ENCODE measurements at regions not wholly inside any gene's neighbourhood (a gene's known extent, or its start where the extent isn't known, plus 50 kb on each side); places are given as distances from the start of the nearest gene placed in this dataset.
"Not testable (repeated sequence)": the region's sequence is repeated elsewhere in the genome, so short reads cannot be mapped to it uniquely, and the experiment has no call there.

DNA sequence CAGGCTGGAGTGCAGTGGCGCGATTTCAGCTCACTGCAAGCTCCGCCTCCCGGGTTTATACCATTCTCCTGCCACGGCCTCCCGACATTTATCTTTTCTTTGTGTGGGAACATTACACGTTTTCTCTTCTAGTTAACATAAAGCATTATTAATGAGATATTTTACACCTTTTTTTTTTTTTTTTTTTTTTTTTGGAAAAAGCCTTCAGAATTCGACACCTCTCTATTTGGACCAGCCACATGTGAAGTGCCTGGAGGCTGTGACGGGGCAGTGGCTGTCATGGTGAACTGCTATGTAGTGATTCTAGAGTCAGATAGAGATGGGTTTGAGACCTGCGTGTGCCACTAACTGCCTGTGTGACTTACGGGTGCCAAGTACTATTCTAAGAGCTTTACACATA, 64.3 kb downstream of the SMIM38 start:
- DNase-seq (ENCODE audit: low read depth) = no peak
- no peak overlapping the region for H3K4me3 ChIP-seq (ENCODE audit: control insufficient read depth, low read depth, low read length)
- TF ChIP-seq, protein P1, sequence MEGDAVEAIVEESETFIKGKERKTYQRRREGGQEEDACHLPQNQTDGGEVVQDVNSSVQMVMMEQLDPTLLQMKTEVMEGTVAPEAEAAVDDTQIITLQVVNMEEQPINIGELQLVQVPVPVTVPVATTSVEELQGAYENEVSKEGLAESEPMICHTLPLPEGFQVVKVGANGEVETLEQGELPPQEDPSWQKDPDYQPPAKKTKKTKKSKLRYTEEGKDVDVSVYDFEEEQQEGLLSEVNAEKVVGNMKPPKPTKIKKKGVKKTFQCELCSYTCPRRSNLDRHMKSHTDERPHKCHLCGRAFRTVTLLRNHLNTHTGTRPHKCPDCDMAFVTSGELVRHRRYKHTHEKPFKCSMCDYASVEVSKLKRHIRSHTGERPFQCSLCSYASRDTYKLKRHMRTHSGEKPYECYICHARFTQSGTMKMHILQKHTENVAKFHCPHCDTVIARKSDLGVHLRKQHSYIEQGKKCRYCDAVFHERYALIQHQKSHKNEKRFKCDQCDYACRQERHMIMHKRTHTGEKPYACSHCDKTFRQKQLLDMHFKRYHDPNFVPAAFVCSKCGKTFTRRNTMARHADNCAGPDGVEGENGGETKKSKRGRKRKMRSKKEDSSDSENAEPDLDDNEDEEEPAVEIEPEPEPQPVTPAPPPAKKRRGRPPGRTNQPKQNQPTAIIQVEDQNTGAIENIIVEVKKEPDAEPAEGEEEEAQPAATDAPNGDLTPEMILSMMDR (IDR thresholded peaks at IDR 0.05; ENCODE audit: control insufficient read depth, insufficient read depth, low read depth, low read length, missing control alignments) = no peak

DNA sequence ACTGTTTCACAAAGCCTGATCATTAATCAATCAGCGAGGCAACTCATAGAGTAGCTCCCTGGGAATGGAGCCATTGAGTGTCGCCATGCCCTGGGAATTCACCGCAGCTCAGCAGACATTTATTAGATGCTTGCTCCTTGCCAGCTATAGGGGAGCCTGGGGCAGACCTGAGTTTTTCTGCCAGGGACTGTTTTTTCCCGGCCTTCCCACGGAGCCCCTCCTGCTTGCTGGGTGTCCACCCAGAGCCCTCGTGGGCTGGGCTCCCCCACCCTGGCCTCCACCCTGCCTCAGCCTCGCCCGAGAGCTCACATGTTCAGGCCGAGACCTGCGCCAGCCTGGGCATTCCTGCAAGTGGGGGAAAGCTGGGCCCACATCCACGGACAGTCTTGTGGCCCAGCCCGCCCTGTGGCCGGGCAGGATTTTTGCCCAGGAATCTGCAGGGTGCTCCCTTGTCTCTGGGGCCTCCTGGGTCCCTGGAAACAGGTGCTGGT, 64.9 kb downstream of the SMIM38 start:
- TF ChIP-seq, protein P1 (IDR thresholded peaks at IDR 0.05; ENCODE audit: control insufficient read depth, insufficient read depth, low read depth, low read length, missing control alignments) = no peak
- H3K4me3 ChIP-seq (ENCODE audit: control insufficient read depth, low read depth, low read length) = no peak overlapping the region
- DNase-seq (ENCODE audit: low read depth) = no peak

DNA sequence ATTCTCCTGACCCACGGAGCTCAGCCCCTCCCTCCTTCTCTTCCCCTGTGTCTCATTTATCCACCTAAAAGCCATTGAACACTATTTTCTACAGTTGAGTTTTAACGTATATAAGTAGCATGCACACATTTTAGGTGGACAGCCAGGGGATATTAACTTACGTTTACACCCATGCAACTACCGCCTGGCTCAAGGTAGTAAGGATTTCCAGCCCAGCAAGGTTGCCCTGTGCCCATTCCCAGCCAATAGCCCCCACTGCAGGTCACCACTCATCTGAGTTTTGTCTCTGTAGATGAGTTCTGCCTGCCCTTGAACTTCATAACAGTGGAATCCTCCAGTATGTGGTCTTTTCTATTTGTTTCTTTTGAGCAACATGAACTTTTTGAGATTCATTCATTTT, 65.4 kb downstream of the SMIM38 start:
- TF ChIP-seq, protein P1 (IDR thresholded peaks at IDR 0.05; ENCODE audit: control insufficient read depth, insufficient read depth, low read depth, low read length, missing control alignments) = no peak
- DNase-seq (ENCODE audit: low read depth) = no peak
- no peak overlapping the region for H3K4me3 ChIP-seq (ENCODE audit: control insufficient read depth, low read depth, low read length)

DNA sequence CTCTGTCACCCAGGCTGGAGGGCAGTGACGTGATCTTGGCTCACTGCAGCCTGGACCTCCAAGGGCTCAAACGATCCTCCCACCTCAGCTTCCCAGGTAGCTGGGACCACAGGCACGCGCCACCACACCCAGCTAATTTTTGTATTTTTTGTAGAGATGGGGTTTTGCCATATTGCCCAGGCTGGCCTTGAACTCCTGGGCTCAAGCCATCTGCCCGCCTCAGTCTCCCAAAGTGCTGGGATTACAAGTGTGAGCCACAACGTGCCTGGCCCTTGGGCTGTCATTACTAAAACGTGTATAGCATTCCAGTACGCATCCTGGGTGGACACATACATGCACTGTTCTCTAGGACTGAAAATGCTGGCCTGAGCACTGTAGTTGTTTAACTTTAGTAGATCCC, 65.9 kb downstream of the SMIM38 start:
- H3K4me3 ChIP-seq (ENCODE audit: control insufficient read depth, low read depth, low read length); DNase-seq (ENCODE audit: low read depth): not testable (repeated sequence)

DNA sequence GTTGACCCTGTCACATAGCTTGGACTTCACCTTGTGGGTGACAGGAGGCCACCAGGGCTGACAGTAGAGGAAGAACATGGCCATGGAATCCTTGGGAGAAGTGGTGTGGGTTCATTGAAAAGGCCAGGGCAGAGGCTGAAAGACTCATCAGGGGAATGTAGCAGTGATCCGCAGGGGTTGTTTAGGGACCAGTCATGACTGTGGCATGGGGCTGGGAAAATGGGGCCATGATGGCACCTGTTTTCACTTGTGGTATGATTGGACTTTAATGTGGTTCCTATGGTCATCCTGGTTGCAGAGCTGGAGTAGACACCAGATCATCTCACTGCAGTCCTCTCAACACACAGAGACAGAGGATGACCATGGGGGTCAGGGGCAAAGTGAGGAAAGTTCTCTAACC, 66.7 kb upstream of the MYEOV start:
- TF ChIP-seq, protein P1 (IDR thresholded peaks at IDR 0.05; ENCODE audit: control insufficient read depth, insufficient read depth, low read depth, low read length, missing control alignments) = no peak
- H3K4me3 ChIP-seq (ENCODE audit: control insufficient read depth, low read depth, low read length) = no peak overlapping the region
- no peak for DNase-seq (ENCODE audit: low read depth)

DNA sequence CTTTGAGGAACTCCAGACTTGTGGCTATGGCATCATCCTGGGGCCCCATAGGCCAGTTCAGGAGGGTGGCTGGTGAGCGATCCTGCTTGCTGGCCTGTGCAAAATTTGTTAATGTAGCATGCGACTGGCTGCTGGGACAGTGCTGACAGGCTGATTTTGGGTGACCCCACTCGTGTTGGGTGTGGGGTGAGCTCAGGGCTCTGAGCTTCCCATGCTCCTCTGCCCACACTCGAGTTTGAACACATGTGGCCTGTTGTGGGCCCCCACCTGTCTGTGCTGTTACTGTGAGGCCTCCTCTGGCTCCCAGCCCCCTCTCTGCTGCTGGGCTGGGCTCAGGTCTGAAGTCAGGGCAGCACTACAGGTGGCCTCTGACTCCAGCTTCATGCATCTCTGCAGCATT, 64.4 kb upstream of the MYEOV start:
- TF ChIP-seq, protein P1 (IDR thresholded peaks at IDR 0.05; ENCODE audit: control insufficient read depth, insufficient read depth, low read depth, low read length, missing control alignments) = no peak
- H3K4me3 ChIP-seq (ENCODE audit: control insufficient read depth, low read depth, low read length) = no peak overlapping the region
- DNase-seq (ENCODE audit: low read depth) = no peak

DNA sequence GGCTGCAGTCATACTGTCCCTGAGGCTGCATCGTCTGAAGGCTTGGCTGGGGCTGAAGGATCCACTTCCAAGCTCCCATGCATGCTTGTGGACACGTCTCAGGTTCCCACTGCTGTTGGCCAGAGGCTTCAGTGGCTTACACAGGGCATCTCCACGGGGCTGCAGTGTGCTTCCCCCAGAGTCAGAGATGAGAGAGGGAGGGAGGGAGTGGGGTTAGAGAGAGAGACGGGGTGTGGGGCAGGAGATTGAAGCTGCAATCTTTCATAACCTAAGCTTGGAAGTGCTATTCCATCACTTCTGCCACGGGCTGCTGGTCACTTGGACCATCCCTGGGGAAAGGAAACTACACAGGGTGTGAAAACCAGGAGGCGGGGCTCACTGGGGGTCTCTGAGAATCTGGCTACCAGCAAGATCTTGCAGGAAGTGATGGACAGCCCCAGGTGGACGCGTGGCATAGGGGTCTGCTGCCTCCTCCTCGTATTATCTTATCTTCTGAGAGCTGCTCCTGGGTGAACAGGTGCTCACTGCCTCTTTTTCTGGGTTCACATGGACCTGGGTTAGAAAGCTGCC, 63.0 kb upstream of the MYEOV start:
- no peak overlapping the region for H3K4me3 ChIP-seq (ENCODE audit: control insufficient read depth, low read depth, low read length)
- TF ChIP-seq, protein P1 (IDR thresholded peaks at IDR 0.05; ENCODE audit: control insufficient read depth, insufficient read depth, low read depth, low read length, missing control alignments) = no peak
- no peak for DNase-seq (ENCODE audit: low read depth)
